Stimulated activated CD8-positive, alpha-beta memory T cell treated with anti-CD3 and anti-CD28 coated beads, Interleukin-4, amount 100 ng/mL, for 4 hours (primary cell): ENCODE measurements at regions not wholly inside any gene's neighbourhood (a gene's known extent, or its start where the extent isn't known, plus 50 kb on each side); places are given as distances from the start of the nearest gene placed in this dataset.
"Not testable (repeated sequence)": the region's sequence is repeated elsewhere in the genome, so short reads cannot be mapped to it uniquely, and the experiment has no call there.

Experiments
- DNase-seq, 2 donors: peaks; one replicate each; pipeline ENCODE4 v3.0.0-alpha.2; 2020; ENCODE audit warnings: low read depth in 2 of 2, low spot score in 1 of 2

GRCh38 chr5:131107128-131107527 is 57.9 kb downstream of the HINT1 start:
- DNase-seq = no peak

- DNase-seq = no peak
These were observed 60.8 kb downstream of the HINT1 start for GRCh38 chr5:131104169-131104808.

GRCh38 chr5:131096774-131097710 is 68.0 kb downstream of the HINT1 start:
- DNase-seq = no peak

GRCh38 chr5:131095561-131095960 is 69.5 kb downstream of the HINT1 start:
- not testable (repeated sequence) for DNase-seq

- DNase-seq = no peak
These were observed 80.6 kb downstream of the HINT1 start for GRCh38 chr5:131084436-131084835.

GRCh38 chr5:131081913-131082488 is 83.1 kb downstream of the HINT1 start:
- DNase-seq = no peak

- DNase-seq = no peak
These were observed 83.7 kb downstream of the HINT1 start for GRCh38 chr5:131081374-131081773.

GRCh38 chr5:131079232-131079631 is 85.8 kb downstream of the HINT1 start:
- DNase-seq = no peak

- DNase-seq = peak in 1 of 2 donors; percentile 7
These were observed 96.0 kb downstream of the HINT1 start for GRCh38 chr5:131068893-131069643.

GRCh38 chr5:131068076-131068475 is 97.0 kb downstream of the HINT1 start:
- DNase-seq = no peak

- DNase-seq = no peak
These were observed 97.4 kb downstream of the HINT1 start for GRCh38 chr5:131067636-131068035.

- DNase-seq = no peak
These were observed 100.2 kb downstream of the HINT1 start for GRCh38 chr5:131064669-131065371.

GRCh38 chr5:131042021-131042789 is 122.9 kb downstream of the HINT1 start:
- no peak for DNase-seq

GRCh38 chr5:131023498-131023865 is 141.6 kb downstream of the HINT1 start:
- DNase-seq = no peak

GRCh38 chr5:131022811-131023497 is 142.1 kb downstream of the HINT1 start:
- no peak for DNase-seq

- DNase-seq = no peak
These were observed 143.4 kb downstream of the HINT1 start for GRCh38 chr5:131021646-131022045.

- DNase-seq = no peak
These were observed 145.3 kb downstream of the HINT1 start for GRCh38 chr5:131019601-131020315.

GRCh38 chr5:131019111-131019510 is 145.9 kb downstream of the HINT1 start:
- no peak for DNase-seq

GRCh38 chr5:131008329-131008728 is 156.7 kb downstream of the HINT1 start:
- DNase-seq = no peak
